Activated naive CD8-positive, alpha-beta T cell treated with anti-CD3 and anti-CD28 coated beads, Interleukin-2, amount 50 U/mL, for 16 hours (primary cell): ENCODE measurements at regions not wholly inside any gene's neighbourhood (a gene's known extent, or its start where the extent isn't known, plus 50 kb on each side); places are given as distances from the start of the nearest gene placed in this dataset.

Source experiments
- DNase-seq: peaks from one replicate; pipeline ENCODE4 v3.0.0-alpha.2; 2020; ENCODE audit warnings: low read depth, low spot score

- DNase-seq: no peak
Measured at GRCh38 chr4:108366716-108367115, 198.0 kb upstream of the LEF1 start.

DNA sequence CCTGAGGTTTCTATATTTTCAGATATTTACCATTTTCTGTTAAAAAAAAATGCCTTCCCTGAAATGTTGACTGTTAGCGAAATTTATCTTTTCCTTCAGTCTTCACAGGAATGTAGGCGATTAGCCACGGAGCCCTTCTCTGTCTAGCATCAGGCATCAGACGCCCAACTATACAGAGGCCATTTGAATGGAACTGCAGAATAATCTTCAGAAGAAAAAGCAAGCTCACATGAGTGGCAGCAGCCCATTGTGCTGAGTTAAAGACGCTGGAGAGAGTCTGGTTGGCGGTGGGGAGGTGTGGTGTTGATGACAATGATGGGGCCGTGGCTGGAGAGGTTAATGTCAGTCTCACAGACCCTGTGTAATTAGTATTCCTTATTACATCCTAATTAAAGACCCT is 196.8 kb upstream of the LEF1 start:
- no peak for DNase-seq

- DNase-seq: no peak
Measured at GRCh38 chr4:108361886-108362285, 193.2 kb upstream of the LEF1 start.

- DNase-seq: no peak
Measured at GRCh38 chr4:108361446-108361820, 192.7 kb upstream of the LEF1 start.

GRCh38 chr4:108360754-108361445 is 192.2 kb upstream of the LEF1 start:
- no peak for DNase-seq

- no peak for DNase-seq
Measured at GRCh38 chr4:108359986-108360681, 191.4 kb upstream of the LEF1 start.

GRCh38 chr4:108359130-108359985 is 190.6 kb upstream of the LEF1 start:
- no peak for DNase-seq

DNA sequence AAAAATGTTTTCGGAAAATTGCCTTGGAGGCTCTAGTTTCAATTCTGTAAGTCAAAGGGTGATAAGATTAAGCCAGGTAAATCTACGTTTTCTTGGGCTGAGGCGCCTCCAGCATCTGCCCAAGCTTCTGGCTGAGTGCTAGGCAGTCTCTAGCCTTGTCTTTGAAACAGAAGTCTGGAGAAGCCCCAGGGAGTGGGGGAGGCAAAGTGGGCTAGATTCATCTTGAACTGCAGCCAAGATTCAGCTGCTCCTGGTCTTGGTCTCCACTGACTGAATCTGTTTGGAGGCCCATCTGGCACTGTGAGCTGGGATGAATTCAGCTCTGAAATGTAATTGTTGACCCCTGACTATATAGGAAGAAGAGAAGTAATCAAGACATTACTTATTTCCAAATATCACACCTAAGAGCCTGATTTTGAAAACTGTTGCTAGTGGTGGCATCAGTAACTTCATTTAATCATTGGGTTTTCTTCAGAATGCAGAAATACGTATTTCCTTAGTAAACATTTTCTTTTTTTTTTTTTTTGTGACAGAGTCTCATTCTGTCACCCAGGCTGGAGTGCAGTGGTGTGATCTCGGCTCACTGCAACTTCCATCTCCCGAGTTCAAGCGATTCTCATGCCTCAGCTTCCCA is 187.3 kb upstream of the LEF1 start:
- DNase-seq: no peak

DNA sequence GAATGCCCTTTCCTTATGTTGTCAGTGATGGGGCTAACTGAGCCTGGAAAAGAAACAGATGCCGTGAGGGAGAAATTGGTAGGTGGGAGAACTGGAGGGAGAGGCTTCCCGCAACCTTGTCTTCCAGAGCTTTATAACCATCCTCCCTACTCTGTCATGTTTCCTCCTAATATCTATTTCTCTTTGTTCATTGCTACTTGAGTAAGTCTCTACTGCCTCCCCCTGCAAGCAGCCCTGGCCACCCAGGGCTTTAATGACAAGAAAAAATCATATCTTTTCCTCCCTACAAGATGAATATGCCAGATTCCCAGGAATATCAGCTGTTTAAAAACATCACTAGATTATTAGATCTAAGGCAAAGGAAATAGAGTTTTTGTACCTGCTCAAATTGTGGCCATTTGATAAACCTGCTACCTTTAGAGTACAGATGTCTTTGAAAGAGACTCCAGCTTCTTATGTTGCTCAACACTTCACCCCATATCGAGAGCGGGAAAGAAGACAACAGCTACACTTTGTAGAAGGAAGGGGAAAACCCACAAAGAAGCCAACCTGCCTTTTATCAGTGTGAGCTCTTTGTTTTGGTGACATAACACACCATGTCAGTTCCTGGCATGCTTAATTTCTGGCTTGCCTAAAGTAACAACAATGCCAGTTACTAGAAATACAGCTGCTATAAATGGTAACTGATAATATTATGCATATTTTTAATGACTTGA is 186.6 kb upstream of the LEF1 start:
- no peak for DNase-seq

GRCh38 chr4:108352664-108353308 is 184.1 kb upstream of the LEF1 start:
- DNase-seq: no peak

DNA sequence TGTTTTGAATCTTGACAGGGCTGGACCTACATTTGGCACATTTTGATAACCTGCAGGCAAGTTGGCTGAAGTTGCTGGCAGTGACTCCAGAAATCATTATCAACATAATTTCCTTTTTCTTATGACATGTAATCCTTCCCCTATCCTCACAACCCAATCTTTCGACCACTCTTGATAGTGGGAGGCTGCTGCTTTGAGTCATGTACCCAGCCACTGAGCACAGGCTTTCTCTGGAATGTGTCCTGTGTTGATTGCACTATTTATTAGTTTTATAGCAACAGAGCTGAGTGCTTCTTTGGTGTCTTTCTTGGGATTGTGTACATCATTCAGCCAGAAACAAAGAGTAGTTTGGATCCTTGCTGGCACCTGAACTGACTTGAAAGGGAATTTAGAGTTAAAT is 183.1 kb upstream of the LEF1 start:
- DNase-seq: no peak

- DNase-seq: no peak
Measured at GRCh38 chr4:108350332-108350731, 181.6 kb upstream of the LEF1 start.

DNA sequence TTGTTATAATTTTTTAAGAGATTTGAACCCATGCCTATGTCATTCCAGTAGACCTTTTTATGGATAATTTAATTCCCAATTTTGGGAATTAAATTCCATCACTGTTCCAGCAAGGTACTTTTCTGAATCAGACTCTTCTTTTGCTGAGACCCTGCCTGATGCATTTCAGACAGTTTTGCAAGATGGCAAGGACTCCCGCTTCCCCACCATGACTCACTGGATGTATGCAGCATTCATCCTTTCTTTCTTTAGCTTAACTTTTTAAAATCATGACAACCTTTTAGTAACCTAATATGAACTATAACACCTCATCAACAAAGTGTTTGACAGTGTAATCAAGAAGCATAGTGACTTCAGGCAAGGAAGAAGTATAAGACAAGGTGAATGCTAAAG is 178.1 kb upstream of the LEF1 start:
- no peak for DNase-seq

DNA sequence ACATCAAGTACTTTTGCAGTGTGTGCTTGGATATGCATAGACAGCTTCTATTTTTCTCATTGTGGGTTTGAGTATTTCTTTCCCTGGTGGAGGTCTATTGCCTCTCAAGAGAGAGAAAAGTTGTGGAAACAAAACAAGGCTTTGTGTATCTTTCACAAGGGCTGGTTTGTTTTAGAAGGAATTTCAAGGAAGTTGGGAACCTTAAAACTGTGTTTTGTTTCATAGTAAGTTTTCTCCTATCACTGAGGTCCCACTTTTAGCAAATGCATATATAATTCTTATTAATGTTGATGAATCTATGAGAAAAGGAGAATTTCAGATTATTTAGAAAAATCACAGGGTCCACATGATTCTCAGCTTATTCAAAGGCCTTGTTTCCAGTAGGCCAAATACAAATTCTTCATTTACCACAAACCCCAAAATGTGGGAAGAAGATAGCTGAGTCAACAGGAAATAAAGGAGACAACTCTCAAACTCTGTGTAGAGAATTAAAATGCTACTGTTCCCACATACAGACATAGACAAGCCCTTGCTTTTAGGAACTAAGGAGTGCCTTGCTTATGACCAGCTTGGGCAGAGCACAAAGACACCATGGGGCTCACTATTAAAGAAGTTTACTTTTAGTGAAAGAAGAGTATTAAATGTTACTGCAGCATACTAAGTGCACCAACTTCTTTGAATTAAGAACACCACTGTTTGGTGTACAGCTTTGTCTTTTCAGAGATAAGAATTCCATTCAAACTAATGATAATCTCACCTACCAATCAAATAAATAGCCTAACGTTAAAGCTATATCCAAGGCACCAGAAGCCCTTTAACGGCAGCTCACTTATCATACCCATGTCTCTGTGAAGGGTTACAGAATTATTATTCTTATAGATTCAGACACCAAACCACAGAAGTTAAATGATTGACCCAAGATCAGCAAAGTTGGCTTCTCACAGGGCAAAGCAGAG is 177.4 kb upstream of the LEF1 start:
- no peak for DNase-seq

DNA sequence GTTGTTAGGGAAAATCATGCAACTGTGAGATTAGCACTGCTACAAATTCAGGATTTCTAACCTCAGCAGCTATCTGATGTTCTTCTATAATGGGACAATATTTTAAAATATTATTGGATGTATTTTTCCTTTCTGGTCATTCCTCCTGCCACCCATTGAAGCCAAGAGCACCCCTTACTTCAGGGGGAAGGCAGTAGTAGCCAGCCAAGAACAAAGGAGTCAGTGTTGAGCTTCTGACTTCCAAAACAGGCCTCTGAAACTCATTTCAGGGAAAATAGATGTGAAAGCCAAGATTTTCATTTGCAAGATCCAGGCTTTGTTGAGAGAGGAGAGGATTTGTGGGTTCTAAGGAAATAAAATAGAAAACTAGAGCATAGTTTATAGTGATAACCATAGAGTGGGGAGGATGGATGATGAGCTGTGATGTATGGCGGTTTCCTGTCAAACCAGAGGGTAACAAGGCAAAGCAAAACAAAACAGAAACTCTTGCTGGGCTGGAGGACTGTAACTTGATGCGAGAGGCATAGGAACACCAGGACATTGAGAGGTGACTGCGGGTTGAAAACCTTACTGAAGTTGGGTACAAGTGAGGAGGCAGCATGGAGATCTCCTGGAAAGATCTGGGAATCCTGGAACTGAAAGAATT is 173.7 kb upstream of the LEF1 start:
- DNase-seq: no peak

GRCh38 chr4:108337923-108338322 is 169.2 kb upstream of the LEF1 start:
- no peak for DNase-seq

- DNase-seq: no peak
Measured at GRCh38 chr4:108336076-108336475, 167.3 kb upstream of the LEF1 start.

DNA sequence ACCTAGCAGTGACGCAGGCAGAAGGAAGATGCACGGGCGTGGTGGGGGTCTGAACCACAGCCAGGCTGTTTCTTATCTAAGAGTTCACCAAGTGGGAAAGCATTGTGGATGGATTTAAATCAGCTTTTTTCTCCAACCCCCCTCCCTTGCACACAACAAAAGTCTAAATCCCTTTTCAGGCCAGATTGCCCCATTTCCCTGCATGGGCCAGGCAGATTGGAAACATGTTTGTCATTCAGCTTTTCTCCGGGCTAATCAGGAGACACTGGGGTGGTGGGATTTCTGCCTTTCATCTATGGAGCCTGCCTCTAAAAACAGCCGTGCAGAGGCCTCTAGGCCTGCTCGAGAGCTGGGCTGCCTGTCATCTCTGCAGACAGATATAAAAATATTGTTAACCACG is 166.3 kb upstream of the LEF1 start:
- no peak for DNase-seq

GRCh38 chr4:108334031-108334430 is 165.3 kb upstream of the LEF1 start:
- DNase-seq: no peak
